Neural progenitor cell (in vitro differentiated cells): ENCODE measurements at regions not wholly inside any gene's neighbourhood (a gene's known extent, or its start where the extent isn't known, plus 50 kb on each side); places are given as distances from the start of the nearest gene placed in this dataset.
"Not testable (repeated sequence)": the region's sequence is repeated elsewhere in the genome, so short reads cannot be mapped to it uniquely, and the experiment has no call there.

Experiments used
- DNase-seq: peaks from one replicate; pipeline ENCODE4 v3.0.0-alpha.2; 2016; ENCODE audit warnings: low spot score
- H2AFZ ChIP-seq: fragments of 200-600 bp; sonication (generic); replicated peaks from 2 replicates; pipeline ENCODE4 v1.6.1; 2016; ENCODE audit warnings: antibody characterized with exemption
- H3F3A ChIP-seq: fragments of 200-600 bp; sonication (generic); 2 replicates; pipeline ENCODE4 v1.6.1; 2016; ENCODE audit warnings: antibody characterized with exemption, low read depth
- H3K27ac ChIP-seq: fragments of 200-600 bp; sonication (generic); 2 replicates; pipeline ENCODE4 v1.5.1; 2016; ENCODE audit warnings: mild to moderate bottlenecking
- H3K27me3 ChIP-seq: fragments of 200-600 bp; sonication (generic); 2 replicates; pipeline ENCODE4 v1.6.1; 2016; ENCODE audit warnings: mild to moderate bottlenecking, moderate library complexity
- H3K36me3 ChIP-seq: fragments of 200-600 bp; sonication (generic); 2 replicates; pipeline ENCODE4 v1.5.1; 2016
- H3K4me1 ChIP-seq: fragments of 200-600 bp; sonication (generic); 2 replicates; pipeline ENCODE4 v1.6.1; 2016; ENCODE audit warnings: mixed run types
- H3K4me2 ChIP-seq: fragments of 200-600 bp; sonication (generic); 2 replicates; pipeline ENCODE4 v1.6.1; 2016
- H3K4me3 ChIP-seq: fragments of 200-600 bp; sonication (generic); 2 replicates; pipeline ENCODE4 v1.5.1; 2016
- H3K79me2 ChIP-seq: fragments of 200-600 bp; sonication (generic); 2 replicates; pipeline ENCODE4 v1.6.1; 2016; ENCODE audit warnings: low read depth
- H3K9ac ChIP-seq: fragments of 200-600 bp; sonication (generic); 2 replicates; pipeline ENCODE4 v1.6.1; 2016
- H3K9me3 ChIP-seq: fragments of 200-600 bp; sonication (generic); 2 replicates; pipeline ENCODE4 v1.5.1; 2016; ENCODE audit warnings: low read depth
- H4K20me1 ChIP-seq: fragments of 200-600 bp; sonication (generic); 2 replicates; pipeline ENCODE4 v1.6.1; 2016; ENCODE audit warnings: low read depth
- H3K27ac Mint-ChIP-seq: 3 replicates; pipeline ENCODE4 v1.8.0; 2021; ENCODE audit warnings: mixed read lengths
- H3K27me3 Mint-ChIP-seq: 2 replicates; pipeline ENCODE4 v1.8.0; 2022; ENCODE audit warnings: low read depth, mild to moderate bottlenecking, inconsistent platforms, moderate library complexity, mixed read lengths; ENCODE audit not compliant: insufficient read depth
- H3K36me3 Mint-ChIP-seq: 3 replicates; pipeline ENCODE4 v1.8.0; 2021; ENCODE audit warnings: mixed read lengths
- H3K4me1 Mint-ChIP-seq: 3 replicates; pipeline ENCODE4 v1.8.0; 2021; ENCODE audit warnings: mixed read lengths
- H3K4me3 Mint-ChIP-seq: 3 replicates; pipeline ENCODE4 v1.8.0; 2021; ENCODE audit warnings: mild to moderate bottlenecking, moderate library complexity, mixed read lengths
- H3K9me3 Mint-ChIP-seq: 3 replicates; pipeline ENCODE4 v1.8.0; 2020; ENCODE audit warnings: mixed read lengths
- CTCF ChIP-seq: fragments of 200-600 bp; sonication (generic); IDR thresholded peaks from 2 replicates; pipeline ENCODE4 v1.5.1; 2017; ENCODE audit warnings: antibody characterized with exemption, mild to moderate bottlenecking
- EZH2 ChIP-seq: fragments of 200-600 bp; sonication (generic); IDR thresholded peaks from 2 replicates; pipeline ENCODE4 v1.6.1; 2017; ENCODE audit warnings: antibody characterized with exemption, mild to moderate bottlenecking, moderate library complexity
- EZH2phosphoT487 ChIP-seq: fragments of 200-600 bp; sonication (generic); IDR thresholded peaks from 2 replicates; pipeline ENCODE4 v1.6.1; 2017; ENCODE audit warnings: antibody characterized with exemption

GRCh38 chr3:144815655-144816054, 844.0 kb downstream of the DIPK2A start:
- no peak overlapping the region for H3K9ac ChIP-seq
- no peaks in the 10 kb centered on the region for H3K79me2 ChIP-seq
- H3K36me3 ChIP-seq = no peaks in the 10 kb centered on the region
- H3K4me1 ChIP-seq = peaks cover 9% of the 10 kb centered on the region
- H3K27me3 ChIP-seq = no peaks in the 10 kb centered on the region
- Mint-ChIP-seq H3K27ac (no peak overlapping the region), H3K36me3 (no peaks in the 10 kb centered on the region), H3K27me3 (no peaks in the 10 kb centered on the region), H3K4me3 (no peak overlapping the region), H3K9me3 (no peaks in the 10 kb centered on the region), H3K4me1 (no peaks in the 10 kb centered on the region)
- no peak overlapping the region for H3K4me3 ChIP-seq
- TF ChIP-seq EZH2 = no peak
- TF ChIP-seq CTCF = no peak
- no peak for TF ChIP-seq EZH2phosphoT487
- no peak overlapping the region for H3K4me2 ChIP-seq
- no peaks in the 10 kb centered on the region for H3K9me3 ChIP-seq
- no peak overlapping the region for H3K27ac ChIP-seq
- H3F3A ChIP-seq = no peaks in the 10 kb centered on the region
- no peaks in the 10 kb centered on the region for H4K20me1 ChIP-seq
- H2AFZ ChIP-seq = no peak overlapping the region
- no peak for DNase-seq

GRCh38 chr3:144816323-144816722, 844.7 kb downstream of the DIPK2A start:
- H3K27me3 Mint-ChIP-seq = no peaks in the 10 kb centered on the region
- Histone ChIP-seq H3K4me3 (no peak overlapping the region), H2AFZ (no peak overlapping the region), H3K79me2 (no peaks in the 10 kb centered on the region), H3K36me3 (no peaks in the 10 kb centered on the region), H3F3A (no peaks in the 10 kb centered on the region), H3K4me1 (peaks cover 9% of the 10 kb centered on the region), H3K27me3 (no peaks in the 10 kb centered on the region), H4K20me1 (no peaks in the 10 kb centered on the region), H3K9me3 (no peaks in the 10 kb centered on the region), H3K4me2 (no peak overlapping the region), H3K27ac (no peak overlapping the region), H3K9ac (no peak overlapping the region)
- no peak overlapping the region for H3K27ac Mint-ChIP-seq
- H3K9me3 Mint-ChIP-seq = no peaks in the 10 kb centered on the region
- TF ChIP-seq EZH2 (no peak), EZH2phosphoT487 (no peak), CTCF (no peak)
- no peaks in the 10 kb centered on the region for H3K36me3 Mint-ChIP-seq
- no peak overlapping the region for H3K4me3 Mint-ChIP-seq
- no peaks in the 10 kb centered on the region for H3K4me1 Mint-ChIP-seq
- no peak for DNase-seq

DNA sequence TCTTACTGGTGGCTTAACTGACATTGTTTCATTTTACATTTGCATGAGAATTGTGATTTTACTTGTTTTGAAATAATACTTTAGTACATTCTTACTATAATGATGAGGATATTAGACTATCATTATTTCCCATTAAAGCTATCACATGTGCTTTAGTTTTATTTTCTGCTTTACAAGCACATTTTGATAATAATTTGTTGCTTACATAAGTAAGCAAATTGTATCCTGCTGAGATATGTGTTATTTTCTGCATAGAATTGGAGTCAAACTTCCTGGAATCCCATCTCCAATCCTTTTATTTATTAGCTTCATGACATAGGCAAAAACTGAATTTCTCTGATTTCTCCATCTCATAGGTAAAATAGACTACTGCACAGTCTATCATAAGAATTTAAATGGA, 847.4 kb downstream of the DIPK2A start:
- H3K4me3 Mint-ChIP-seq = no peak overlapping the region
- TF ChIP-seq EZH2phosphoT487 (no peak), CTCF (no peak)
- Histone ChIP-seq H2AFZ (no peak overlapping the region), H3K4me3 (no peak overlapping the region), H3K79me2 (no peaks in the 10 kb centered on the region), H3K4me2 (no peak overlapping the region), H4K20me1 (no peaks in the 10 kb centered on the region), H3K9ac (no peak overlapping the region), H3K4me1 (peaks cover 9% of the 10 kb centered on the region), H3K27ac (no peak overlapping the region), H3K36me3 (no peaks in the 10 kb centered on the region), H3F3A (no peaks in the 10 kb centered on the region), H3K9me3 (no peaks in the 10 kb centered on the region), H3K27me3 (no peaks in the 10 kb centered on the region)
- H3K9me3 Mint-ChIP-seq = no peaks in the 10 kb centered on the region
- no peak for DNase-seq
- no peak overlapping the region for H3K27ac Mint-ChIP-seq
- no peaks in the 10 kb centered on the region for H3K4me1 Mint-ChIP-seq
- H3K27me3 Mint-ChIP-seq = no peaks in the 10 kb centered on the region
- no peaks in the 10 kb centered on the region for H3K36me3 Mint-ChIP-seq

GRCh38 chr3:144820232-144820631, 848.6 kb downstream of the DIPK2A start:
- not testable (repeated sequence) for DNase-seq, H3K27ac ChIP-seq, H3K36me3 Mint-ChIP-seq, H4K20me1 ChIP-seq, H3K79me2 ChIP-seq, H3K4me1 ChIP-seq, H3K27me3 Mint-ChIP-seq, H3K4me3 ChIP-seq, H3K4me1 Mint-ChIP-seq, H3K27me3 ChIP-seq, H2AFZ ChIP-seq, H3K9ac ChIP-seq, H3K4me3 Mint-ChIP-seq, H3K9me3 Mint-ChIP-seq, H3K36me3 ChIP-seq, H3K27ac Mint-ChIP-seq, H3K4me2 ChIP-seq, H3K9me3 ChIP-seq, H3F3A ChIP-seq
